ENCODE measurements at regions not wholly inside any gene's neighbourhood (a gene's known extent, or its start where the extent isn't known, plus 50 kb on each side); places are given as distances from the start of the nearest gene placed in this dataset.
"Not testable (repeated sequence)": the region's sequence is repeated elsewhere in the genome, so short reads cannot be mapped to it uniquely, and the experiment has no call there.

DNA sequence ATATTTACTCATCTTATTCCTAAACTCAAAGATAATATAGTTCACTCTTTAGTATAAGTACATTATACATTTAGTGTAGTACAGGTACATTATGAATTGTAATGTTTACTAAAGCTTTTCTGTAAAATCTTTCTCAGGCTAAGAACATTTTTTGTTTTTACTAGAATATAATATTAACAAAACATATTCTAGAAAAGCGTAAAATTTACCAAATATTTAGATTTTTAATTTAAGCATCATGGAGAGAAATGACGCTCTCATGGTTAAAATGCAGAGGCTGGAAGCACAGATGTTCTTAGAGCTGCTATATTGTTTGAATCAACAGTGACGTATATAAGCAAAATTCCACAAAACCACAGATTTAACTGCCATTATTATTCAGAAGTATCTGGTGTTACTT is 54.7 kb upstream of the NBPF15 start:
- not testable (repeated sequence) for DNase-seq (ENCODE audit: extremely low read depth in 1 of 2, low read depth in 1 of 2)

GRCh38 chr1:144516906-144517305 is 55.4 kb upstream of the NBPF15 start:
- DNase-seq (ENCODE audit: extremely low read depth in 1 of 2, low read depth in 1 of 2) = not testable (repeated sequence)

- DNase-seq (ENCODE audit: extremely low read depth in 1 of 2, low read depth in 1 of 2) = not testable (repeated sequence)
Observed at GRCh38 chr1:144518439-144518838, 57.0 kb upstream of the NBPF15 start.

- DNase-seq (ENCODE audit: extremely low read depth in 1 of 2, low read depth in 1 of 2) = not testable (repeated sequence)
Observed at GRCh38 chr1:144519528-144520189, 58.2 kb upstream of the NBPF15 start.

DNA sequence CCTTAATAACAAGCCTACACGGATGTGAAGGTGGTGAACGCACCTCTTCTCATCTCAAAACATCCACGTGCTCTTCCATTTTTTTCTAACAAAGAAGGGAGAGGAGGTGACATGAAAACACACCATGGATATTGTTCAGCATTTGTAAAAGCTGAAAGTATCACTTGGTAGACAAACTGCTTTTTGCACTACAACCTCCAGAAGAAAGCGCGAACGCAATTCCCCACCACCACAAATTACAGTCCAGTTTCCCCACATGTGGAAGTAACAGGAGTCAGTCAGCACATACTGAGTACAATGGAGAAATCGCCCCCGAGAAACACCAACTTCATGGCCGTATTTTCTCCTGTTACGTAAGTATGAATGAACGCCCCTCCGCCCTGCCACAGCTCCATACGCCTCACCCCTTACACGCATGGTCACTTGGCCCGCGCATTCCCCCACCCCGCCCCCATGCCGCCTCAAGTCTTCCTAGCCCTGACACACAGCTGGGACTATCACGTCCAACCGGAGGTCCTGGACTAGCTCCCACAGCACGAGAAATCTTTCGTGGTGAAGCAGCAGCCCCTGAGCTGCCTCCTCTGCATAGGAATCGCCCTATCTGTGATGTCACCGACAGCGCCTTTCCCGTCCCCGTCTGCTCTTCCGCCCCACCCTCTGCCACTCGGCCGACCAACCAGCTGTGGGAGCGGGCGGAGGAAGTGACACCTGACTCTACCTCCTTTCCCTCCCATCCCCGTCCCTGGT is 62.4 kb upstream of the NBPF15 start:
- DNase-seq (ENCODE audit: extremely low read depth in 1 of 2, low read depth in 1 of 2) = peak in 1 of 2 donors; percentile 42

GRCh38 chr1:144532156-144532607 is 60.5 kb upstream of the PPIAL4F start:
- DNase-seq (ENCODE audit: extremely low read depth in 1 of 2, low read depth in 1 of 2) = not testable (repeated sequence)

- not testable (repeated sequence) for DNase-seq (ENCODE audit: extremely low read depth in 1 of 2, low read depth in 1 of 2)
Observed at GRCh38 chr1:144533480-144533879, 59.2 kb upstream of the PPIAL4F start.

DNA sequence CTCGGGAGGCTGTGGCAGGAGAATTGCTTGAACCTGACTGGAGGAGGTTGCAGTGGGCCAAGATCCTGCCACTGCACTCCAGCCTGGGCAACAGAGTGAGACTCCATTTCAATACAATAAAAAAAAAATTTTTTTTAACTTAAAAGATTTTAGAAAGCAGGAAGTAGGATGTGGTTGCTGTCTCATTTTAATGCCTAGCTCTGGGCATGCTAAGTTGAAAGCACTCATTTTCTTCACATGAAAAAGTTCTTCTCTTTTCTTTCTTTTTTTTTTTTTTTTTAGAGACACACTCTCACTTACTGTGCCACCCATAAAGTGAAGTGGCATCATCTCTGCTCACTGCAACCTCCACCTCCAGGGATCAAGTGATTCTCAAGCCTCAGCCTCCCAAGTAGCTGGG is 58.4 kb upstream of the PPIAL4F start:
- DNase-seq (ENCODE audit: extremely low read depth in 1 of 2, low read depth in 1 of 2) = not testable (repeated sequence)

DNA sequence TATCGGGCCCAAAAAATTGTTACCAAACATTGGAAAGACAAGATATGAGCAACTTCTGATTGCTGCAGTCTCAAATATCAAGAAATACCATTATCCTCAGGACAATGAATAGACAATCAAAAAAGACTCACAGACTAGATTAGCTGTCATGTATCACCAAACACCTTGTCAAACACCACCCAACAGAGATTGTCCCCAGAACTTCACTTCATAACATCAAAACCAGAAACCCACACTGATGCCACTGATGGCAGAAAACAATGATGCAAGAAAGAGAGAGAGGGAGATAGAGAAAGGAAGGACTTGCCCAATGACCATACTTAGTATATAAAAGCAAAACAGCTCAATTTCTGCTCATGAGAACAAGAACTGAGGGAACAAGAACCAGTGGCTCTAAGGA is 56.0 kb upstream of the PPIAL4F start:
- not testable (repeated sequence) for DNase-seq (ENCODE audit: extremely low read depth in 1 of 2, low read depth in 1 of 2)

DNA sequence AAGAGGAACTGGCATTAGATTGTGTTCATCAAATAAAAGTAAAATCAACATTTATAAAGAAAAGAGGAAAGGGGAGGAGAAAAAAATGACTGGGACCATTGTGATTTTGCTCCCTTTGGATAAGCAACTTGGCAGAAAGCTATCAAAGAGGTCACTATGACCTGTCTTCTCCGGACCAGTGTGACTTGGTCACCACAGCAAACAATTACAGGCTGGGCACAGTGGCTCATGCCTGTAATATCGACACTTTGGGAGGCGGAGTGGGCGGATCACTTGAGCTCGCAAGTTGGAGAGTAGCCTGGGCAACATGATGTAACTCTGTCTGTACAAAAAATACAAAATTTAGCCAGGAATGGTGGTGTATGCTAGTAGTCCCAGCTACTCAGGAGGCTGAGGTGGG is 55.5 kb upstream of the PPIAL4F start:
- not testable (repeated sequence) for DNase-seq (ENCODE audit: extremely low read depth in 1 of 2, low read depth in 1 of 2)

- not testable (repeated sequence) for DNase-seq (ENCODE audit: extremely low read depth in 1 of 2, low read depth in 1 of 2)
Observed at GRCh38 chr1:144538736-144539135, 54.0 kb upstream of the PPIAL4F start.

- not testable (repeated sequence) for DNase-seq (ENCODE audit: extremely low read depth in 1 of 2, low read depth in 1 of 2)
Observed at GRCh38 chr1:144539191-144539960, 53.3 kb upstream of the PPIAL4F start.
